DMS53 treated with DMSO at 0.1 percent for 48 hours (cell line): ENCODE measurements at regions not wholly inside any gene's neighbourhood (a gene's known extent, or its start where the extent isn't known, plus 50 kb on each side); places are given as distances from the start of the nearest gene placed in this dataset.

Experiments used
- DNase-seq: peaks from one replicate; lab custom pipeline; 2025; ENCODE audit not compliant: unreplicated experiment; lab: John Stamatoyannopoulos, UW

GRCh38 chrX:45758738-45759397 lies 558.2 kb upstream of the DIPK2B start:
- no peak for DNase-seq

GRCh38 chrX:45758319-45758718 lies 557.6 kb upstream of the DIPK2B start:
- no peak for DNase-seq

- DNase-seq: no peak
Measured at GRCh38 chrX:45757272-45757671, 556.6 kb upstream of the DIPK2B start.

- peak; percentile 94 for DNase-seq
Measured at GRCh38 chrX:45756557-45756956, 555.9 kb upstream of the DIPK2B start.

- DNase-seq: peak; percentile 16
Measured at GRCh38 chrX:45755703-45756102, 555.0 kb upstream of the DIPK2B start.

- DNase-seq: no peak
Measured at GRCh38 chrX:45751156-45751555, 550.5 kb upstream of the DIPK2B start.

- no peak for DNase-seq
Measured at GRCh38 chrX:45750639-45751038, 550.0 kb upstream of the DIPK2B start.

- peak; percentile 6 for DNase-seq
Measured at GRCh38 chrX:45749375-45749774, 548.7 kb upstream of the DIPK2B start.

- no peak for DNase-seq
Measured at GRCh38 chrX:45748369-45748774, 547.7 kb upstream of the DIPK2B start.

- DNase-seq: no peak
Measured at GRCh38 chrX:45747905-45748304, 547.2 kb upstream of the DIPK2B start.

- DNase-seq: no peak
Measured at GRCh38 chrX:45745479-45745878, 544.8 kb upstream of the DIPK2B start.

GRCh38 chrX:45743906-45744625 lies 543.4 kb upstream of the DIPK2B start:
- DNase-seq: no peak

- DNase-seq: peak; percentile 9
Measured at GRCh38 chrX:45743081-45743533, 542.4 kb upstream of the DIPK2B start.

- no peak for DNase-seq
Measured at GRCh38 chrX:45740291-45740690, 539.6 kb upstream of the DIPK2B start.

- peak; percentile 58 for DNase-seq
Measured at GRCh38 chrX:45735571-45735970, 534.9 kb upstream of the DIPK2B start.

GRCh38 chrX:45731448-45731847 lies 530.8 kb upstream of the DIPK2B start:
- no peak for DNase-seq

- DNase-seq: no peak
Measured at GRCh38 chrX:45727761-45728160, 527.1 kb upstream of the DIPK2B start.

GRCh38 chrX:45722471-45722870 lies 521.8 kb upstream of the DIPK2B start:
- DNase-seq: no peak

GRCh38 chrX:45719751-45720501 lies 519.2 kb upstream of the DIPK2B start:
- no peak for DNase-seq

- DNase-seq: no peak
Measured at GRCh38 chrX:45718676-45719075, 518.0 kb upstream of the DIPK2B start.

- DNase-seq: no peak
Measured at GRCh38 chrX:45716750-45717149, 516.1 kb upstream of the DIPK2B start.

- no peak for DNase-seq
Measured at GRCh38 chrX:45715748-45716147, 515.1 kb upstream of the DIPK2B start.
